Cardiac fibroblast (primary cell): ENCODE measurements at regions not wholly inside any gene's neighbourhood (a gene's known extent, or its start where the extent isn't known, plus 50 kb on each side); places are given as distances from the start of the nearest gene placed in this dataset.
A peak's percentile ranks its signal among the peaks of the same experiment; 100 is the strongest.
"Not testable (repeated sequence)": the region's sequence is repeated elsewhere in the genome, so short reads cannot be mapped to it uniquely, and the experiment has no call there.

ENCODE experiments used
- DNase-seq, 2 donors: peaks; one replicate each; pipeline versions ENCODE4 v3.0.0 to v3.0.0-alpha.2; 2010; ENCODE audit warnings: low read depth in 2 of 2
- H3K4me3 ChIP-seq, 2 donors: replicated peaks in 1 of 2; 1 replicate in 1 of 2; 2 replicates in 1 of 2; pipeline ENCODE4 v1.5.1; 2011; ENCODE audit warnings: low read depth in 2 of 2, low read length in 2 of 2, mild to moderate bottlenecking in 2 of 2, moderate library complexity in 1 of 2
- TF ChIP-seq, protein P1 (sequence below): IDR thresholded peaks from one replicate; pipeline ENCODE4 v1.5.1; 2011; ENCODE audit warnings: low read depth, mild to moderate bottlenecking, low read length, inconsistent platforms

DNA sequence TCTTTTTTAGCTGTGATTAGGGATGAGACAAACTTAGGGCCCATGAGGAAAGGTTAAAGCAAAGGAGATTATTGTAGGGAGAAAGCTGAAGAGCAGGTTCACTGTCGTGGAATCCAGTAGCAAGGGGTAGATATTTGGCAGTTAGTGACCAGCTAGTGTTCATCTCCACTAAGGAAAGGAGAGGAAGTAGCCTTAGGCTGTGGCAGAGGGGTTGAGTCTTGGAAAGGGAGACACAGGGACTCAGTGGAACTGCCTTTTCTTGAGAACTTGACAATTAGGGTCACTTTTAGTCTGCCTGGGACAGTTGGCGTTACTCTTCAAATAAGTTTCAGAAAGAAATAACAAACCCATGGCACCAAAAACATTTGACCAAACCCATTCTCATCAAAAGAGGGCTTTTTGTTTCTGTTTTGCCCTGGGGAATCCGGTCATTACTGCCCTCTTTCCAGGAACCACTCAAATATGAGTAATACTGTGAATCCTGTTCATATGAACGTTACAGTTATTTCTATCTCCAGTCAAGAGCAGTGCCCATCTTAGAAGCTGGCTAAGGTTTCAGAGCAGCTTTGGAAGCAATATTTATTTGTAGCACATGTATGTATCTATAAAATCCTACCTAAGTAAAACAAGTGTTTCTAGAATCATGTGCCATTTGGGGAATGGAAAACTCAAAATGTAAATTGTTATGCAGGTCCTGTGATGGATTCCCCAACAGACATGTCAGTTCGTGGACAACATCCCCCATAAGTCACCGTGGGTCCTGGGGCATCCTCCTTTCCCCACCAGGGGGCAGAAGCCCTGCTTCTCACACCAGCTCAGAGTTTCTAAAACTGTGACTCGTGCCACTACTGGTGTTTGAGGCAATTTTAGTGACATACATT is 77.3 kb upstream of the PHLPP1 start:
- TF ChIP-seq, protein P1, sequence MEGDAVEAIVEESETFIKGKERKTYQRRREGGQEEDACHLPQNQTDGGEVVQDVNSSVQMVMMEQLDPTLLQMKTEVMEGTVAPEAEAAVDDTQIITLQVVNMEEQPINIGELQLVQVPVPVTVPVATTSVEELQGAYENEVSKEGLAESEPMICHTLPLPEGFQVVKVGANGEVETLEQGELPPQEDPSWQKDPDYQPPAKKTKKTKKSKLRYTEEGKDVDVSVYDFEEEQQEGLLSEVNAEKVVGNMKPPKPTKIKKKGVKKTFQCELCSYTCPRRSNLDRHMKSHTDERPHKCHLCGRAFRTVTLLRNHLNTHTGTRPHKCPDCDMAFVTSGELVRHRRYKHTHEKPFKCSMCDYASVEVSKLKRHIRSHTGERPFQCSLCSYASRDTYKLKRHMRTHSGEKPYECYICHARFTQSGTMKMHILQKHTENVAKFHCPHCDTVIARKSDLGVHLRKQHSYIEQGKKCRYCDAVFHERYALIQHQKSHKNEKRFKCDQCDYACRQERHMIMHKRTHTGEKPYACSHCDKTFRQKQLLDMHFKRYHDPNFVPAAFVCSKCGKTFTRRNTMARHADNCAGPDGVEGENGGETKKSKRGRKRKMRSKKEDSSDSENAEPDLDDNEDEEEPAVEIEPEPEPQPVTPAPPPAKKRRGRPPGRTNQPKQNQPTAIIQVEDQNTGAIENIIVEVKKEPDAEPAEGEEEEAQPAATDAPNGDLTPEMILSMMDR, result peak; percentile 49
- DNase-seq, result peak; percentile 5 to 33
- no peak overlapping the region for H3K4me3 ChIP-seq

DNA sequence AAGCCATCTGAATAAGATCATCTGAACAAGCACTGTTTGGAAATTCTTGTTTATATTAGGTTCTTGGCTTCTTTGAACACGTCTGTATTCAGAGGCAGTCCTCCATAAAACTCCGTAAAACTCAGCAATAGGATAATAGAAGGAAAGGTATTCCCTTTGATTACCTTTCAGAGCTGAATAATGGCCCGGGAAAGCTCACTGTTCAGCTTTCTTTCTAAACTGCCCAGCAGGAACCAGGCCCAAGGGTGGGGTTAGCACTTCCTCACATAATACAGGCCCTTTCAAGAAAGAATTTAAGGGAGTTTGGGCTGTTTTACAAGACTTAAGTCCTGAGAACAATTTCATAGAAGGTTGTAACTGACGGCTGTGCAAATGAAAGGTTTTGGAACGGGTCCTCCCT is 72.2 kb upstream of the PHLPP1 start:
- H3K4me3 ChIP-seq, result no peak overlapping the region
- no peak for DNase-seq
- TF ChIP-seq, protein P1, result no peak

DNA sequence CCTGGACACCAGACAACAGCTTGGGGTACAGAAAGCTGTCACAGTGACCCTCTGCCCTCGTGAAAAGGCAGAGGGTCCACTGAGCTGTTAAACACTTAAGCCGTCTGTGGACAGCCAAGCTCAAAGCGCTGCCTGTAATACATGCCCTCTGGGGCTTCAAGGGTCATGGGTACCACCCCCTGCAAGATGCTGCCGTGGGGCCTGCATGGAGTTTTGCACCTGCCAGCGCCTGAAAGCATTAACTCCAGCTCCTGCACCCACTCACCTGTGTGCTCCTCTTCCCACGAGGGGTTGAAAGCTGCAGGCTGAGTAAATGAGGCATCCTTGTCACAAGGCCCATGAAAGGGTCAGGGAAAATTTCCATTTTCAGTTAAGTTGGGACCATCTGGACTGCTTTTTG is 70.6 kb upstream of the PHLPP1 start:
- no peak overlapping the region for H3K4me3 ChIP-seq
- no peak for DNase-seq
- TF ChIP-seq, protein P1, result no peak

DNA sequence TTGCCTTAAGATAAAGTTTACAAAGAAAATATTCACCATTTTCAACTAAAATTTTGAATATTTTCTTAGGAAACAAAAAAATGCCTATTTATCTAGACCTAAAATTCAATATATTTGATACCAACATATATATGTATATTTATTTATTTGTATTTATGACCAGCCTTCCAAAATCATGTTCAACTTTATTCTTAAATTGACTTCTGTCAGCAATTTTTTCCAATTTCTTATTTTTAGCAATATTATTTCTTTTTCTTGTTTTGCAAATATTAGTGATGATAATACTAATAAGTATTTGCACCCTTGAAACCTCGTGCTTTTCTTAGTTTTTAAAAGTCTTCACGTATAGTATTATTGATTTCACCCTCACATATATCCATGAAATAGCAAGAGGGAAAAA is 68.2 kb upstream of the PHLPP1 start:
- no peak overlapping the region for H3K4me3 ChIP-seq
- no peak for DNase-seq
- TF ChIP-seq, protein P1, result no peak

DNA sequence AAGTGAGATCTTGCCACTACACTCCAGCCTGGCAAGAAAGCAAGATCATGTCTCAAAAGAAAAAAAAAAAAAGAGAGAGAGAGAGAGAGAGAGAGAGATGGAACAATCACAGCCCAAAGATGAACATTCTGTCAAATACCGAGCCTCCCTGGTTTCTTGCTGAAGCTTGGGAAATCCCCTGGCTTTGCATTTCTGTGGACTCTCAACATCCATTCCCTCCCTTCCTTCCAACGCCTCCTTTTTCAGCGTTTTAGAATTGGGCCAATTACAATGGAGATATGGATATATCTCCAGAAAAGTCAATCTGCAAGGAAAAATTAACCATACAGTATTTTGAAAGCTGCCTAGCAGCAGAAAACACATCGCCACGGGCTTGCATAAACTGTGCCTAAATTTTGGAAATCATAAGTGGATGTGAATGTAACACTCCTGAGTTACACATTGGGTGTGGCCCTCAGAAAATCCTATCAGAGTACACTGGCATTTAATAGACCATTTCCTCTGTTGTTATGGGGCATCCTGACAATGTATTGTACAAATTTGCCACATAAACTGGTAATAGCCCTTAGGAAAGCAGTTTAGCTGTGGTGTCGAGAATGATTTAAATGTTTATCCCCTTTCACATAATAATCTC is 67.2 kb upstream of the PHLPP1 start:
- TF ChIP-seq, protein P1, result no peak
- no peak for DNase-seq

DNA sequence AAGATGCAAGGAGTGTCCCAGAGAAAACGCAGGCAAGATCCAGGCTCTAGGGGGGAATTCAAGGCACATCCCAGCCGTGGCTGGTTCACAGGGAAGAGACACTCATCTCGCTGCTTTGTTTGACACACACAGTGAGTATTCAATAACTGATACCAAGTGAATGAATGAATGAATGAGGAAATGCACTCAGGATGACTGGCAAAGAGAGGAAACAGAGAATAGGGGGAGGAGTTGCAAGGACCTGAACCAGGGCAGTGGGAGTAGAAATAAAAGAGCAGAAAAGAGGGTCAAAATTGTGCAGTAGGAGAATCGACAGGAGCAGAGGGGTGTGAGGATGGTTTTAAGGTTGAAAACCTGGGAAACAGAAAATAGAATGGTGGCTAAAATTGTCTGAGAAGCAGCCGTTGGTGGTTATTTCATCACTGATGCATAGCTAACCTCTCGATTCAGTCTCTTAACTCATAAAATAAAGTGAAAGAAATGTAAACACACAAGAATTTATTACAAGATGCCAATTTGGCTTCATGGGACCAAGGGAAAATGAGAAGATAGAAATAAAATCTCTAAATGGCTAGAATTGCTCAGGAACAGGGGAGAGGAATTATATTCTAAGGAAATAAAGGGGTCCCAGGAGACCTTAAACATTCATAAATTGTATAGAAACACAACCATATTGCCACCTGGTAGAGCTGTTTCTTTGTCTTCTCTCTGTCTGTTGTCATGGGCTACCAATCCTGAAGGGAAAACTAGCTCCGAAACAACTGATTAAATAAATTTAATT is 63.9 kb upstream of the PHLPP1 start:
- no peak for DNase-seq
- no peak overlapping the region for H3K4me3 ChIP-seq
- TF ChIP-seq, protein P1, result no peak

More for the DNA sequence above, 67.2 kb upstream of the PHLPP1 start:
- no peak overlapping the region for H3K4me3 ChIP-seq

DNA sequence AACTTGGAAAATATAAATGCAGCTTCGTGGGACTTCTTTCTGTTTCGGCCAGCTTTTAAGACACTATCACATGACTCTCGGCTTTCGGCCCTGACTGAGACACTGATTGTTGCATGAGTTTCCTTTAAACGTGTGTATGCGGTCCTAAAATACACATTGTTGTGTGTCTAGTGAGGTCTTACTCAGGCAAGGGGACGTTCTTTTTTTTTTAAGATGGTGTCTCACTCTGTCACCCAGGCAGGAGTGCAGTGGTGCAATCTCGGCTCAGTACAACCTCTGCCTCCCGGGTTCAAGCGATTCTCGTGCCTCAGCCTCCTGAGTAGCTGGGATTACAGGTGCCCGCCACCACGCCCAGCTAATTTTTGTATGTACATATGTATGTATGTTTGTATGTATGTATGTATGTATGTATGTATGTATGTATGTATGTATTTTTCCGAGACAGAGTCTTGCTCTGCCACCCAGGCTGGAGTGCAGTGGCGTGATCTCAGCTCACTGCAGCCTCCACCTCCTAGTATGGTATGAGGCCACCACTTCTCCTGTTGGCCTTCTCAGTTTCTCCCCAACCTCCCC is 63.2 kb upstream of the PHLPP1 start:
- DNase-seq, H3K4me3 ChIP-seq: not testable (repeated sequence)
